GM18519 (cell line): ENCODE measurements at regions not wholly inside any gene's neighbourhood (a gene's known extent, or its start where the extent isn't known, plus 50 kb on each side); places are given as distances from the start of the nearest gene placed in this dataset.

Source experiments
- ATAC-seq: cut with Tn5 transposase; IDR thresholded peaks from one replicate; pipeline ENCODE4 v1.9.1; 2021; ENCODE audit warnings: mild to moderate bottlenecking, moderate library complexity; ENCODE audit not compliant: unreplicated experiment, low FRiP score

GRCh38 chr16:65463652-65464260 lies 341.9 kb upstream of the CDH11 start:
- ATAC-seq = no peak

GRCh38 chr16:65457084-65457483 lies 335.2 kb upstream of the CDH11 start:
- ATAC-seq = no peak

- ATAC-seq = no peak
Measured at GRCh38 chr16:65455761-65456160, 333.9 kb upstream of the CDH11 start.

- no peak for ATAC-seq
Measured at GRCh38 chr16:65453646-65454045, 331.8 kb upstream of the CDH11 start.

GRCh38 chr16:65449526-65449925 lies 327.7 kb upstream of the CDH11 start:
- no peak for ATAC-seq

- no peak for ATAC-seq
Measured at GRCh38 chr16:65446427-65446826, 324.6 kb upstream of the CDH11 start.

- ATAC-seq = no peak
Measured at GRCh38 chr16:65445313-65446260, 323.7 kb upstream of the CDH11 start.

- ATAC-seq = no peak
Measured at GRCh38 chr16:65441501-65441900, 319.6 kb upstream of the CDH11 start.

GRCh38 chr16:65429504-65430181 lies 307.8 kb upstream of the CDH11 start:
- ATAC-seq = no peak

GRCh38 chr16:65426484-65426883 lies 304.6 kb upstream of the CDH11 start:
- no peak for ATAC-seq

GRCh38 chr16:65422934-65423333 lies 301.1 kb upstream of the CDH11 start:
- no peak for ATAC-seq

GRCh38 chr16:65421596-65421995 lies 299.7 kb upstream of the CDH11 start:
- ATAC-seq = no peak

- ATAC-seq = no peak
Measured at GRCh38 chr16:65418435-65418834, 296.6 kb upstream of the CDH11 start.

GRCh38 chr16:65415460-65415859 lies 293.6 kb upstream of the CDH11 start:
- ATAC-seq = no peak

GRCh38 chr16:65414284-65414984 lies 292.6 kb upstream of the CDH11 start:
- ATAC-seq = no peak

GRCh38 chr16:65413861-65414260 lies 292.0 kb upstream of the CDH11 start:
- ATAC-seq = no peak

- ATAC-seq = no peak
Measured at GRCh38 chr16:65410801-65411200, 288.9 kb upstream of the CDH11 start.

- ATAC-seq = no peak
Measured at GRCh38 chr16:65409510-65409909, 287.6 kb upstream of the CDH11 start.

GRCh38 chr16:65406933-65407332 lies 285.1 kb upstream of the CDH11 start:
- ATAC-seq = no peak

GRCh38 chr16:65406116-65406515 lies 284.3 kb upstream of the CDH11 start:
- no peak for ATAC-seq

GRCh38 chr16:65394281-65394680 lies 272.4 kb upstream of the CDH11 start:
- no peak for ATAC-seq
